ENCODE measurements at regions not wholly inside any gene's neighbourhood (a gene's known extent, or its start where the extent isn't known, plus 50 kb on each side); places are given as distances from the start of the nearest gene placed in this dataset.

- H3K36me3 ChIP-seq: no peaks in the 10 kb centered on the region
- H3K9me3 ChIP-seq: no peaks in the 10 kb centered on the region
- H3K27ac ChIP-seq: no peak overlapping the region
- DNase-seq (ENCODE audit: low spot score in 2 of 2): peak in 1 of 2 donors; percentile 47
- no peaks in the 10 kb centered on the region for H3K4me1 ChIP-seq
- TF ChIP-seq EP300 (IDR thresholded peaks at IDR 0.05): no peak
- TF ChIP-seq POLR2AphosphoS5 (IDR thresholded peaks at IDR 0.05): no peak
- WGBS: 86% methylated on average over 9 of the region's 9 CpGs
- H3K4me3 ChIP-seq: no peak overlapping the region
- H3K27me3 ChIP-seq: peaks cover 45% of the 10 kb centered on the region
Measured at GRCh38 chr2:242030226-242030575, 160.7 kb downstream of the RTP5 start.

GRCh38 chr2:242030858-242031257, 161.3 kb downstream of the RTP5 start:
- 68% methylated on average over 9 of the region's 12 CpGs for WGBS
- Histone ChIP-seq H3K36me3 (no peaks in the 10 kb centered on the region), H3K4me3 (no peak overlapping the region), H3K9me3 (no peaks in the 10 kb centered on the region), H3K27me3 (peaks cover 47% of the 10 kb centered on the region), H3K27ac (no peak overlapping the region), H3K4me1 (no peaks in the 10 kb centered on the region)
- DNase-seq (ENCODE audit: low spot score in 2 of 2): peak in 1 of 2 donors; percentile 47
- no peak for TF ChIP-seq EP300 (IDR thresholded peaks at IDR 0.05)
- no peak for TF ChIP-seq CTCF (IDR thresholded peaks at IDR 0.05)
- TF ChIP-seq POLR2A (IDR thresholded peaks at IDR 0.05): no peak
- TF ChIP-seq POLR2AphosphoS5 (IDR thresholded peaks at IDR 0.05): no peak

GRCh38 chr2:242031481-242032019, 162.0 kb downstream of the RTP5 start:
- Histone ChIP-seq H3K27ac (no peak overlapping the region), H3K4me3 (no peak overlapping the region), H3K9me3 (no peaks in the 10 kb centered on the region), H3K4me1 (no peaks in the 10 kb centered on the region), H3K27me3 (peaks cover 54% of the 10 kb centered on the region), H3K36me3 (no peaks in the 10 kb centered on the region)
- 61% methylated on average over 20 of the region's 20 CpGs for WGBS
- TF ChIP-seq POLR2A (IDR thresholded peaks at IDR 0.05) (no peak), EP300 (IDR thresholded peaks at IDR 0.05) (no peak), CTCF (IDR thresholded peaks at IDR 0.05) (no peak), POLR2AphosphoS5 (IDR thresholded peaks at IDR 0.05) (no peak)
- DNase-seq (ENCODE audit: low spot score in 2 of 2): peak in 1 of 2 donors; percentile 72

GRCh38 chr2:242032780-242033656, 163.5 kb downstream of the RTP5 start:
- no peak overlapping the region for H3K4me3 ChIP-seq
- peaks cover 50% of the 10 kb centered on the region for H3K27me3 ChIP-seq
- TF ChIP-seq CTCF (IDR thresholded peaks at IDR 0.05): no peak
- no peak for TF ChIP-seq POLR2AphosphoS5 (IDR thresholded peaks at IDR 0.05)
- WGBS: 88% methylated on average over 16 of the region's 20 CpGs
- no peaks in the 10 kb centered on the region for H3K9me3 ChIP-seq
- no peak overlapping the region for H3K27ac ChIP-seq
- peak in 1 of 2 donors; percentile 53 for DNase-seq (ENCODE audit: low spot score in 2 of 2)
- no peaks in the 10 kb centered on the region for H3K4me1 ChIP-seq
- H3K36me3 ChIP-seq: no peaks in the 10 kb centered on the region

GRCh38 chr2:242034138-242034537, 164.6 kb downstream of the RTP5 start:
- peaks cover 58% of the 10 kb centered on the region for H3K27me3 ChIP-seq
- no peak for DNase-seq (ENCODE audit: low spot score in 2 of 2)

More at GRCh38 chr2:242034138-242034537, 164.6 kb downstream of the RTP5 start:
- no peak for TF ChIP-seq POLR2AphosphoS5 (IDR thresholded peaks at IDR 0.05)
- TF ChIP-seq POLR2A (IDR thresholded peaks at IDR 0.05): no peak
- TF ChIP-seq CTCF (IDR thresholded peaks at IDR 0.05): no peak
- TF ChIP-seq EP300 (IDR thresholded peaks at IDR 0.05): no peak
- Histone ChIP-seq H3K9me3 (no peaks in the 10 kb centered on the region), H3K27ac (no peak overlapping the region), H3K36me3 (no peaks in the 10 kb centered on the region), H3K4me1 (no peaks in the 10 kb centered on the region), H3K4me3 (no peak overlapping the region)
- WGBS: 71% methylated on average over 6 of the region's 6 CpGs

All from suprapubic skin (tissue), 4 donors.